ENCODE measurements at regions not wholly inside any gene's neighbourhood (a gene's known extent, or its start where the extent isn't known, plus 50 kb on each side); places are given as distances from the start of the nearest gene placed in this dataset.
"Not testable (repeated sequence)": the region's sequence is repeated elsewhere in the genome, so short reads cannot be mapped to it uniquely, and the experiment has no call there.

GRCh38 chr5:102635399-102635798 is 119.7 kb upstream of the PAM start:
- H3K23ac ChIP-seq (ENCODE audit: insufficient read length); H4K8ac ChIP-seq (ENCODE audit: extremely low read depth, insufficient read depth, low read length); H4K20me1 ChIP-seq (replicated peaks in 1 of 2; ENCODE audit: control insufficient read depth in 1 of 2, insufficient read depth in 2 of 2, low read length in 2 of 2); H3K9me3 ChIP-seq (ENCODE audit: insufficient read depth in 2 of 2, low read depth in 1 of 2, low read length in 1 of 2); H3K79me1 ChIP-seq (ENCODE audit: low read depth, low read length); H3K27ac ChIP-seq (ENCODE audit: low read depth, low read length); H3K4me2 ChIP-seq (ENCODE audit: insufficient read depth in 1 of 2, low read depth in 2 of 2, low read length in 2 of 2); H3K23me2 ChIP-seq (ENCODE audit: low read depth, low read length); H3K27me3 ChIP-seq (replicated peaks in 1 of 4; ENCODE audit: control insufficient read depth in 3 of 4, extremely low read depth in 1 of 4, insufficient read depth in 3 of 4, low read length in 3 of 4); H2BK15ac ChIP-seq (ENCODE audit: low read length); H2AK5ac ChIP-seq (ENCODE audit: low read depth, low read length); H3K36me3 ChIP-seq (ENCODE audit: control insufficient read depth in 2 of 4, insufficient read depth in 4 of 4, low read length in 3 of 4); H2AFZ ChIP-seq (ENCODE audit: low read length); DNase-seq (ENCODE audit: low read depth in 1 of 2, low spot score in 2 of 2); H2BK5ac ChIP-seq (ENCODE audit: low read depth, low read length); H3K9ac ChIP-seq (replicated peaks in 1 of 4; ENCODE audit: extremely low read depth in 1 of 4, low read depth in 3 of 4, low read length in 3 of 4); H3K14ac ChIP-seq (ENCODE audit: insufficient read length); H4K5ac ChIP-seq (ENCODE audit: insufficient read length, low read depth, low read length); H3K56ac ChIP-seq (replicated peaks; ENCODE audit: insufficient read length, low read depth, low read length); H3K4me1 ChIP-seq (replicated peaks in 1 of 4; ENCODE audit: control insufficient read depth in 3 of 4, insufficient read depth in 4 of 4, low read length in 3 of 4); FAIRE-seq; POLR2A ChIA-PET (ENCODE audit: partially characterized antibody); H3K4me3 ChIP-seq (ENCODE audit: extremely low read depth in 1 of 4, insufficient read depth in 2 of 4, low read depth in 3 of 4, low read length in 4 of 4); H2BK20ac ChIP-seq (ENCODE audit: low read length); H3K18ac ChIP-seq (ENCODE audit: extremely low read depth, low read length); H4K91ac ChIP-seq (replicated peaks; ENCODE audit: insufficient read length, low read length); H3K4ac ChIP-seq (replicated peaks; ENCODE audit: insufficient read length, low read depth, low read length); H2BK12ac ChIP-seq (ENCODE audit: low read depth, low read length); H2BK120ac ChIP-seq (replicated peaks; ENCODE audit: low read depth, low read length); H3K79me2 ChIP-seq (ENCODE audit: control insufficient read depth in 1 of 2, insufficient read depth in 2 of 2, low read length in 2 of 2): not testable (repeated sequence)
- CTCF ChIA-PET (ENCODE audit: partially characterized antibody): interaction anchor here (1.4 kb wide), 1 partner anchor 9 kb away, joined by 3 read pairs; no protein-coding TSS in a partner anchor
- WGBS, 2 experiments (ENCODE audit: extremely low coverage in 1 of 2, insufficient coverage in 1 of 2, insufficient read length in 1 of 2, insufficient replicate concordance in 2 of 2, low coverage in 1 of 2, low lambda C conversion rate in 2 of 2, missing lambda C conversion rate in 1 of 2): 88% methylated on average over 1 of the region's 1 CpG; no CpG with 5 or more reads in 1 of the 2 experiments
